SK-N-SH (cell line): ENCODE measurements at regions not wholly inside any gene's neighbourhood (a gene's known extent, or its start where the extent isn't known, plus 50 kb on each side); places are given as distances from the start of the nearest gene placed in this dataset.

Experiments used
- CTCF ChIA-PET: fragments of 300-600, 350-600 bp; formaldehyde crosslinking; extraction: SDS; loops from one replicate; lab custom pipeline; 2021; lab: Yijun Ruan, JAX
- POLR2A ChIA-PET: fragments of 350-600 bp; sonication (Branson Sonifier 250); formaldehyde crosslinking; extraction: SDS; loops from one replicate; lab custom pipeline; 2020; ENCODE audit warnings: antibody characterized with exemption, inconsistent platforms; lab: Yijun Ruan, JAX
- DNase-seq: peaks from one replicate; pipeline ENCODE4 v3.0.0; 2012
- H2AFZ ChIP-seq: fragments of 200-600 bp; sonication (generic); 2 replicates; pipeline ENCODE4 v1.8.1; 2016; ENCODE audit warnings: antibody characterized with exemption, mild to moderate bottlenecking, low read depth
- H3F3A ChIP-seq: fragments of 200-600 bp; sonication (generic); replicated peaks from 2 replicates; pipeline ENCODE3; 2016; ENCODE audit warnings: antibody characterized with exemption, mild to moderate bottlenecking; ENCODE audit not compliant: insufficient read depth
- H3K27ac ChIP-seq, 2 experiments: fragments of 200-500 bp in 1 of 2; fragments of 200-600 bp in 1 of 2; sonication (Bioruptor generic) in 1 of 2; sonication (generic), shearing (Covaris generic) in 1 of 2; 2 replicates each; pipeline versions ENCODE4 v1.5.1 to v1.6.1; 2014 to 2016; ENCODE audit warnings: low read depth in 2 of 2, inconsistent platforms in 1 of 2, low read length in 1 of 2, mild to moderate bottlenecking in 1 of 2, mixed read lengths in 1 of 2
- H3K27me3 ChIP-seq: fragments of 200-600 bp; sonication (generic), shearing (Covaris generic); 2 replicates; pipeline ENCODE4 v1.6.1; 2016; ENCODE audit warnings: mixed run types; ENCODE audit not compliant: insufficient read depth
- H3K36me3 ChIP-seq, 2 experiments: fragments of 200-500 bp in 1 of 2; fragments of 200-600 bp in 1 of 2; sonication (Bioruptor generic) in 1 of 2; sonication (generic) in 1 of 2; replicated peaks in 1 of 2; 2 replicates each; pipeline versions ENCODE3 to v1.5.1; 2014 to 2016; ENCODE audit warnings: low read length in 1 of 2, mild to moderate bottlenecking in 1 of 2; ENCODE audit not compliant: insufficient read depth in 2 of 2, control insufficient read depth in 1 of 2
- H3K4me1 ChIP-seq, 2 experiments: fragments of 200-500 bp in 1 of 2; fragments of 200-600 bp in 1 of 2; sonication (Bioruptor generic) in 1 of 2; sonication (generic), shearing (Covaris generic) in 1 of 2; 2 replicates each; pipeline versions ENCODE4 v1.5.1 to v1.6.1; 2014 to 2016; ENCODE audit warnings: low read depth in 1 of 2, low read length in 1 of 2, mixed run types in 1 of 2; ENCODE audit not compliant: insufficient read depth in 2 of 2, control insufficient read depth in 1 of 2
- H3K4me2 ChIP-seq: fragments of 200-600 bp; sonication (generic), shearing (Covaris generic); 2 replicates; pipeline ENCODE4 v1.6.1; 2017; ENCODE audit warnings: mixed run types
- H3K4me3 ChIP-seq, 2 experiments: fragments of 200-500 bp in 1 of 2; fragments of 200-600 bp in 1 of 2; sonication (Bioruptor generic) in 1 of 2; sonication (generic), shearing (Covaris generic) in 1 of 2; 2 replicates each; pipeline versions ENCODE4 v1.5.1 to v1.8.1; 2014 to 2016; ENCODE audit warnings: low read depth in 2 of 2, inconsistent platforms in 1 of 2, low read length in 1 of 2, mild to moderate bottlenecking in 1 of 2, mixed read lengths in 1 of 2, moderate library complexity in 1 of 2
- H3K79me2 ChIP-seq: fragments of 200-600 bp; sonication (generic); 2 replicates; pipeline ENCODE4 v1.8.1; 2017; ENCODE audit warnings: mild to moderate bottlenecking; ENCODE audit not compliant: insufficient read depth
- H3K9ac ChIP-seq: fragments of 200-600 bp; sonication (generic); 2 replicates; pipeline ENCODE4 v1.6.1; 2017; ENCODE audit warnings: mixed run types
- H3K9me2 ChIP-seq: fragments of 200-600 bp; sonication (generic); 2 replicates; pipeline ENCODE4 v1.6.1; 2017; ENCODE audit warnings: mixed run types
- H3K9me3 ChIP-seq: fragments of 200-600 bp; sonication (generic); 2 replicates; pipeline ENCODE4 v1.6.1; 2017; ENCODE audit warnings: mixed run types, mild to moderate bottlenecking, moderate library complexity
- H4K20me1 ChIP-seq: fragments of 200-600 bp; sonication (generic); 2 replicates; pipeline ENCODE4 v1.6.1; 2017; ENCODE audit warnings: mild to moderate bottlenecking, mixed run types; ENCODE audit not compliant: insufficient read depth
- CHD2 ChIP-seq: fragments of 150-350 bp; IDR thresholded peaks from 2 replicates; pipeline ENCODE4 v1.6.1; 2018; ENCODE audit warnings: low read length; ENCODE audit not compliant: partially characterized antibody
- CTCF ChIP-seq: fragments of 200-600 bp; sonication (generic); IDR thresholded peaks from 2 replicates; pipeline ENCODE4 v1.6.1; 2017; ENCODE audit warnings: antibody characterized with exemption, mild to moderate bottlenecking, moderate library complexity
- EP300 ChIP-seq, 2 experiments: IDR thresholded peaks; 2 replicates each; pipeline versions ENCODE4 v1.4.0 to v1.6.1; 2012; ENCODE audit warnings: borderline replicate concordance in 1 of 2, low read depth in 1 of 2, low read length in 1 of 2
- EZH2phosphoT487 ChIP-seq: fragments of 200-600 bp; sonication (generic); IDR thresholded peaks from 2 replicates; pipeline ENCODE4 v1.6.1; 2017; ENCODE audit warnings: low read depth, mixed run types, mild to moderate bottlenecking, antibody characterized with exemption, moderate library complexity, borderline replicate concordance
- FOSL2 ChIP-seq: IDR thresholded peaks from 2 replicates; pipeline ENCODE4 v1.4.0; 2012; ENCODE audit warnings: low read depth, mild to moderate bottlenecking, moderate library complexity, borderline replicate concordance
- FOXJ3 ChIP-seq: sonication (generic); formaldehyde crosslinking; IDR thresholded peaks from 2 replicates; pipeline ENCODE4 v1.5.1; 2020; ENCODE audit warnings: mild to moderate bottlenecking, missing genetic modification reagents
- FOXM1 ChIP-seq: IDR thresholded peaks from 2 replicates; pipeline ENCODE4 v1.4.0; 2012; ENCODE audit warnings: low read depth, mild to moderate bottlenecking
- GATA2 ChIP-seq: sonication (generic); formaldehyde crosslinking; IDR thresholded peaks from 2 replicates; pipeline ENCODE4 v1.5.0; 2020; ENCODE audit warnings: mild to moderate bottlenecking, missing genetic modification reagents
- IRF3 ChIP-seq: fragments of 150-350 bp; IDR thresholded peaks from 2 replicates; pipeline ENCODE4 v1.6.1; 2016; ENCODE audit warnings: mild to moderate bottlenecking, low read depth, low read length
- JUND ChIP-seq: IDR thresholded peaks from 2 replicates; pipeline ENCODE4 v1.4.0; 2012
- MEF2A ChIP-seq: IDR thresholded peaks from 2 replicates; pipeline ENCODE4 v1.4.0; 2012; ENCODE audit warnings: low read depth, borderline replicate concordance
- MXI1 ChIP-seq: IDR thresholded peaks from 2 replicates; pipeline ENCODE4 v1.6.1; 2012; ENCODE audit warnings: mild to moderate bottlenecking, low read depth, low read length, improper control_type of control experiment
- NFIC ChIP-seq: IDR thresholded peaks from 2 replicates; pipeline ENCODE4 v1.4.0; 2012; ENCODE audit warnings: borderline replicate concordance
- PBX3 ChIP-seq: IDR thresholded peaks from 2 replicates; pipeline ENCODE4; 2012
- POLR2AphosphoS5 ChIP-seq: IDR thresholded peaks from 2 replicates; pipeline ENCODE4 v1.6.1; 2012; ENCODE audit warnings: low read depth, low read length
- RAD21 ChIP-seq: IDR thresholded peaks from 2 replicates; pipeline ENCODE4 v1.6.1; 2012; ENCODE audit warnings: mild to moderate bottlenecking, low read length
- SMC3 ChIP-seq: IDR thresholded peaks from 2 replicates; pipeline ENCODE4 v1.6.1; 2012; ENCODE audit warnings: low read depth, low read length, improper control_type of control experiment
- TCF12 ChIP-seq: IDR thresholded peaks from 2 replicates; pipeline ENCODE4 v1.4.0; 2012
- TEAD4 ChIP-seq: IDR thresholded peaks from 2 replicates; pipeline ENCODE4 v1.4.0; 2012; ENCODE audit warnings: mild to moderate bottlenecking, borderline replicate concordance; ENCODE audit not compliant: insufficient read depth
- USF2 ChIP-seq: fragments of 150-350 bp; IDR thresholded peaks from 2 replicates; pipeline ENCODE4 v1.6.1; 2017; ENCODE audit warnings: antibody characterized with exemption, low read length, low read depth, borderline replicate concordance
- WGBS: methylation state at CpG from one replicate; pipeline ENCODE4 v1.1.6; 2017; ENCODE audit warnings: low lambda C conversion rate; 5-methylcytosine and 5-hydroxymethylcytosine counted together

- ChIA-PET POLR2A (no interaction called here), CTCF (no interaction called here)
- 77% methylated on average over 2 of the region's 2 CpGs for WGBS
- Histone ChIP-seq H3K36me3 (no peaks in the 10 kb centered on the region), H3K9ac (no peak overlapping the region), H3F3A (peaks cover 11% of the 10 kb centered on the region), H3K9me3 (no peaks in the 10 kb centered on the region), H3K4me1 (peaks cover 9 to 18% of the 10 kb centered on the region in 2 experiments; a peak in 3 of 4 replicates), H3K79me2 (no peaks in the 10 kb centered on the region), H3K4me3 (no peak overlapping the region), H3K4me2 (no peak overlapping the region), H3K27me3 (no peaks in the 10 kb centered on the region), H3K9me2 (no peaks in the 10 kb centered on the region), H3K27ac (no peak overlapping the region), H4K20me1 (no peaks in the 10 kb centered on the region), H2AFZ (no peak overlapping the region)
- no peak for DNase-seq
- no peak for TF ChIP-seq RAD21
- TF ChIP-seq GATA2 (CRISPR knock-in tag) = no peak
Measured at GRCh38 chr5:103394676-103395075, 136.1 kb downstream of the MACIR start.

- H4K20me1 ChIP-seq = no peaks in the 10 kb centered on the region
- no peaks in the 10 kb centered on the region for H3K9me3 ChIP-seq
- no peak for TF ChIP-seq POLR2AphosphoS5
- no peak for TF ChIP-seq GATA2 (CRISPR knock-in tag)
- TF ChIP-seq PBX3 = peak; percentile 44
- no peak for TF ChIP-seq FOSL2
- no peak for TF ChIP-seq TEAD4
- TF ChIP-seq FOXJ3 = no peak
- TF ChIP-seq EP300 (IDR thresholded peaks at IDR 0.05; ENCODE audit: borderline replicate concordance in 1 of 2, low read depth in 1 of 2, low read length in 1 of 2) = no peak
- TF ChIP-seq CTCF = peak; percentile 51
- no peak for TF ChIP-seq USF2
- no peak for TF ChIP-seq EZH2phosphoT487
- TF ChIP-seq MEF2A = no peak
- no peak for TF ChIP-seq MXI1
- no peak for TF ChIP-seq CHD2
- TF ChIP-seq TCF12 = peak; percentile 71
- TF ChIP-seq NFIC = no peak
- peak; percentile 36 for TF ChIP-seq RAD21
- TF ChIP-seq SMC3 = peak; percentile 7; the same call in 1 of the 2 replicates
- no peak for TF ChIP-seq IRF3
- TF ChIP-seq FOXM1 = no peak
- TF ChIP-seq JUND = no peak
- H3K4me3 ChIP-seq = no peak overlapping the region
- H3K79me2 ChIP-seq = no peaks in the 10 kb centered on the region
- POLR2A ChIA-PET = no interaction called here
- DNase-seq = no peak
- CTCF ChIA-PET = interaction anchor here (0.6 to 1.4 kb wide), 8 partner anchors 9 to 259 kb away, joined by 3 to 5 read pairs (median 3); no protein-coding TSS in a partner anchor
- H3K9ac ChIP-seq = no peak overlapping the region
- no peaks in the 10 kb centered on the region for H3K36me3 ChIP-seq
- WGBS = 43% methylated on average over 4 of the region's 4 CpGs
- H3K27me3 ChIP-seq = no peaks in the 10 kb centered on the region
- H3K9me2 ChIP-seq = no peaks in the 10 kb centered on the region
- H3K27ac ChIP-seq = peak overlapping the region; percentile 58 to 78
- H3K4me1 ChIP-seq = peaks cover 9 to 18% of the 10 kb centered on the region in 2 experiments; a peak in 3 of 4 replicates
- H2AFZ ChIP-seq = peak overlapping the region; percentile 57; the same call in 1 of the 2 replicates
- H3F3A ChIP-seq = peaks cover 9% of the 10 kb centered on the region
- H3K4me2 ChIP-seq = peak overlapping the region; percentile 5; the same call in 1 of the 2 replicates
Measured at GRCh38 chr5:103393101-103393754, 134.7 kb downstream of the MACIR start.
